H9 (cell line): ENCODE measurements at regions not wholly inside any gene's neighbourhood (a gene's known extent, or its start where the extent isn't known, plus 50 kb on each side); places are given as distances from the start of the nearest gene placed in this dataset.

ENCODE experiments used
- DNase-seq: peaks from one replicate; pipeline ENCODE4 v3.0.0-alpha.2; 2017
- H2AFZ ChIP-seq: one replicate; pipeline ENCODE4 v1.6.1; 2013; ENCODE audit warnings: mild to moderate bottlenecking, low read length, control low read depth, moderate library complexity
- H2AK5ac ChIP-seq: 2 replicates; pipeline ENCODE4 v1.6.1; 2013; ENCODE audit warnings: low read length, control low read depth, mixed read lengths; ENCODE audit not compliant: insufficient read length
- H2BK120ac ChIP-seq: one replicate; pipeline ENCODE4 v1.6.1; 2013; ENCODE audit warnings: low read depth, mild to moderate bottlenecking, low read length, control low read depth, inconsistent platforms; ENCODE audit not compliant: poor library complexity, severe bottlenecking
- H2BK12ac ChIP-seq: 2 replicates; pipeline ENCODE4 v1.6.1; 2013; ENCODE audit warnings: low read length, control low read depth, mixed read lengths, low read depth; ENCODE audit not compliant: insufficient read length
- H2BK15ac ChIP-seq: 2 replicates; pipeline ENCODE4 v1.6.1; 2013; ENCODE audit warnings: low read depth, low read length, control low read depth
- H2BK20ac ChIP-seq: one replicate; pipeline ENCODE4 v1.6.1; 2013; ENCODE audit warnings: low read depth, mild to moderate bottlenecking, low read length, control low read depth, inconsistent platforms; ENCODE audit not compliant: poor library complexity, severe bottlenecking
- H2BK5ac ChIP-seq: 2 replicates; pipeline ENCODE4 v1.6.1; 2013; ENCODE audit warnings: low read length, control low read depth, mixed read lengths; ENCODE audit not compliant: insufficient read length
- H3K14ac ChIP-seq: 2 replicates; pipeline ENCODE4 v1.6.1; 2013; ENCODE audit warnings: low read length, control low read depth; ENCODE audit not compliant: insufficient read depth
- H3K18ac ChIP-seq: 2 replicates; pipeline ENCODE4 v1.6.1; 2013; ENCODE audit warnings: low read depth, mild to moderate bottlenecking, mixed read lengths, low read length, control low read depth; ENCODE audit not compliant: insufficient read length
- H3K23ac ChIP-seq: 2 replicates; pipeline ENCODE4 v1.6.1; 2013; ENCODE audit warnings: low read length, control low read depth, mixed read lengths, low read depth; ENCODE audit not compliant: insufficient read length
- H3K23me2 ChIP-seq: 2 replicates; pipeline ENCODE4 v1.6.1; 2013; ENCODE audit warnings: low read depth, mild to moderate bottlenecking, mixed read lengths, low read length, control low read depth; ENCODE audit not compliant: insufficient read length, poor library complexity, severe bottlenecking
- H3K27ac ChIP-seq: 2 replicates; pipeline ENCODE4 v1.5.1; 2013; ENCODE audit warnings: low read length, control low read depth, mixed read lengths, low read depth; ENCODE audit not compliant: insufficient read length
- H3K27me3 ChIP-seq: 2 replicates; pipeline ENCODE4 v1.6.1; 2013; ENCODE audit warnings: low read length, control low read depth, inconsistent platforms; ENCODE audit not compliant: insufficient read depth
- H3K4ac ChIP-seq: 2 replicates; pipeline ENCODE4 v1.6.1; 2013; ENCODE audit warnings: low read depth, mild to moderate bottlenecking, control low read depth, inconsistent platforms, low read length, moderate library complexity
- H3K4me1 ChIP-seq: 2 replicates; pipeline ENCODE4 v1.6.1; 2013; ENCODE audit warnings: low read length, control low read depth, inconsistent platforms; ENCODE audit not compliant: insufficient read depth
- H3K4me2 ChIP-seq: 2 replicates; pipeline ENCODE4 v1.6.1; 2013; ENCODE audit warnings: low read length, control low read depth, mixed read lengths; ENCODE audit not compliant: insufficient read length, insufficient read depth
- H3K56ac ChIP-seq: 2 replicates; pipeline ENCODE4 v1.6.1; 2013; ENCODE audit warnings: low read depth, mild to moderate bottlenecking, mixed read lengths, low read length, control low read depth; ENCODE audit not compliant: insufficient read length
- H3K79me1 ChIP-seq: 2 replicates; pipeline ENCODE4 v1.6.1; 2013; ENCODE audit warnings: low read depth, mild to moderate bottlenecking, moderate library complexity, low read length, control low read depth, inconsistent platforms; ENCODE audit not compliant: insufficient read depth, poor library complexity, severe bottlenecking
- H3K79me2 ChIP-seq: 2 replicates; pipeline ENCODE4 v1.6.1; 2013; ENCODE audit warnings: low read length, control low read depth, inconsistent platforms; ENCODE audit not compliant: insufficient read depth
- H3K9ac ChIP-seq: 2 replicates; pipeline ENCODE4 v1.6.1; 2013; ENCODE audit warnings: low read length, control low read depth, mixed read lengths; ENCODE audit not compliant: insufficient read length; ENCODE audit errors: extremely low read depth
- H3K9me3 ChIP-seq: one replicate; pipeline ENCODE4 v1.6.1; 2013; ENCODE audit warnings: low read depth, low read length, inconsistent platforms; ENCODE audit not compliant: control insufficient read depth
- H3T11ph ChIP-seq: one replicate; pipeline ENCODE4 v1.6.1; 2013; ENCODE audit warnings: mild to moderate bottlenecking, low read length, control low read depth, inconsistent platforms
- H4K20me1 ChIP-seq: one replicate; pipeline ENCODE4 v1.6.1; 2013; ENCODE audit not compliant: control insufficient read depth, insufficient read length, insufficient read depth
- H4K5ac ChIP-seq: 2 replicates; pipeline ENCODE4 v1.6.1; 2013; ENCODE audit warnings: low read depth, mild to moderate bottlenecking, mixed read lengths, low read length, control low read depth; ENCODE audit not compliant: insufficient read length
- H4K8ac ChIP-seq: replicated peaks from 2 replicates; pipeline ENCODE4 v1.6.1; 2013; ENCODE audit warnings: low read length, control low read depth, mixed read lengths, low read depth; ENCODE audit not compliant: insufficient read length
- H4K91ac ChIP-seq: 2 replicates; pipeline ENCODE4 v1.6.1; 2013; ENCODE audit warnings: low read depth, mild to moderate bottlenecking, moderate library complexity, mixed read lengths, low read length, control low read depth; ENCODE audit not compliant: insufficient read length
- H3K27ac Mint-ChIP-seq, 3 experiments: 2 replicates in 2 of 3; 3 replicates in 1 of 3; pipeline ENCODE4 v1.8.0; 2020 to 2021; ENCODE audit warnings: mixed read lengths in 3 of 3, mild to moderate bottlenecking in 1 of 3, moderate library complexity in 1 of 3
- H3K27me3 Mint-ChIP-seq: 2 replicates; pipeline ENCODE4 v1.8.0; 2021; ENCODE audit warnings: low read depth, mild to moderate bottlenecking, moderate library complexity, mixed read lengths
- H3K36me3 Mint-ChIP-seq, 3 experiments: 2 replicates in 2 of 3; 3 replicates in 1 of 3; pipeline ENCODE4 v1.8.0; 2020 to 2021; ENCODE audit warnings: low read depth in 3 of 3, mixed read lengths in 3 of 3; ENCODE audit not compliant: insufficient read depth in 1 of 3
- H3K4me1 Mint-ChIP-seq, 2 experiments: 2 replicates each; pipeline ENCODE4 v1.8.0; 2020; ENCODE audit warnings: mixed read lengths in 2 of 2
- H3K4me3 Mint-ChIP-seq, 2 experiments: 2 replicates in 1 of 2; 3 replicates in 1 of 2; pipeline ENCODE4 v1.8.0; 2020 to 2021; ENCODE audit warnings: mild to moderate bottlenecking in 2 of 2, mixed read lengths in 2 of 2, moderate library complexity in 1 of 2
- H3K9me3 Mint-ChIP-seq, 2 experiments: 2 replicates in 1 of 2; 3 replicates in 1 of 2; pipeline ENCODE4 v1.8.0; 2020; ENCODE audit warnings: mild to moderate bottlenecking in 2 of 2, mixed read lengths in 2 of 2, moderate library complexity in 1 of 2
- WGBS: extraction: QIAGEN DNeasy Blood & Tissue Kit; methylation state at CpG from one replicate; pipeline ENCODE4 v1.1.7; 2013; ENCODE audit warnings: missing lambda C conversion rate, low lambda C conversion rate, mixed read lengths; ENCODE audit not compliant: insufficient read length; ENCODE audit errors: extremely low coverage; 5-methylcytosine and 5-hydroxymethylcytosine counted together
- TF ChIP-seq, protein P1 (sequence below): fragments of 200-600 bp; sonication (generic); conservative IDR thresholded peaks from 3 replicates; pipeline ENCODE4 v1.8.0; 2021; ENCODE audit warnings: antibody characterized with exemption, mild to moderate bottlenecking

DNA sequence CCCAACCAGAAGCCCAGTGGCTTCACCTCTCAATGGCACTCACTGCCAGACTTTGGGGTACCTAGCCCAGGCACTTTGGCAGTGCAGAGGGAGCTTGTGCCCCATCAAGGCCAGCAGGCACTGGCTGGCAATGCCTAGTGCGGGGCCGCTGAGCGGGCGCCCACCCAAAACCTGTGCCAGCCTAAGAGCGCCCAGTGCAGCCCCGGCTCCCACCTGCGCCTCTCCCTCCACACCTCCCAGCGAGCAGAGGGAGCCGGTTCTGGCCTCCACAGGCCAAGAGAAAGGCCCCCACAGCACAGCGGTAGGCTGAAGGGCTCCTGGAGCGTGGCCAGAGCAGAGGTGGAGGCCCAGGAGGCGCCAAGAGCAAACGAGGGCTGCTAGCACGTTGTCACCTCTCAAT is 930.8 kb downstream of the IPMK start:
- Histone ChIP-seq H2BK5ac (no peak overlapping the region), H2BK12ac (no peak overlapping the region), H3K4me2 (no peak overlapping the region), H2BK120ac (no peak overlapping the region), H3K79me1 (no peaks in the 10 kb centered on the region), H3K9ac (no peak overlapping the region), H4K91ac (no peak overlapping the region), H3K56ac (no peak overlapping the region), H3K18ac (no peak overlapping the region), H4K20me1 (no peaks in the 10 kb centered on the region), H3K4ac (no peak overlapping the region), H4K5ac (no peak overlapping the region), H3K27me3 (no peaks in the 10 kb centered on the region), H4K8ac (no peak overlapping the region), H3K79me2 (no peaks in the 10 kb centered on the region), H3K23ac (no peak overlapping the region), H3K27ac (no peak overlapping the region), H2BK15ac (no peak overlapping the region), H2BK20ac (no peak overlapping the region), H3K9me3 (no peaks in the 10 kb centered on the region), H3K14ac (no peak overlapping the region), H3K23me2 (no peaks in the 10 kb centered on the region), H3K4me1 (no peaks in the 10 kb centered on the region), H2AK5ac (no peak overlapping the region), H3T11ph (no peak overlapping the region), H2AFZ (no peak overlapping the region)
- no peak overlapping the region for H3K27ac Mint-ChIP-seq
- TF ChIP-seq, protein P1, sequence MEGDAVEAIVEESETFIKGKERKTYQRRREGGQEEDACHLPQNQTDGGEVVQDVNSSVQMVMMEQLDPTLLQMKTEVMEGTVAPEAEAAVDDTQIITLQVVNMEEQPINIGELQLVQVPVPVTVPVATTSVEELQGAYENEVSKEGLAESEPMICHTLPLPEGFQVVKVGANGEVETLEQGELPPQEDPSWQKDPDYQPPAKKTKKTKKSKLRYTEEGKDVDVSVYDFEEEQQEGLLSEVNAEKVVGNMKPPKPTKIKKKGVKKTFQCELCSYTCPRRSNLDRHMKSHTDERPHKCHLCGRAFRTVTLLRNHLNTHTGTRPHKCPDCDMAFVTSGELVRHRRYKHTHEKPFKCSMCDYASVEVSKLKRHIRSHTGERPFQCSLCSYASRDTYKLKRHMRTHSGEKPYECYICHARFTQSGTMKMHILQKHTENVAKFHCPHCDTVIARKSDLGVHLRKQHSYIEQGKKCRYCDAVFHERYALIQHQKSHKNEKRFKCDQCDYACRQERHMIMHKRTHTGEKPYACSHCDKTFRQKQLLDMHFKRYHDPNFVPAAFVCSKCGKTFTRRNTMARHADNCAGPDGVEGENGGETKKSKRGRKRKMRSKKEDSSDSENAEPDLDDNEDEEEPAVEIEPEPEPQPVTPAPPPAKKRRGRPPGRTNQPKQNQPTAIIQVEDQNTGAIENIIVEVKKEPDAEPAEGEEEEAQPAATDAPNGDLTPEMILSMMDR: no peak
- no peaks in the 10 kb centered on the region for H3K4me1 Mint-ChIP-seq
- no peak overlapping the region for H3K4me3 Mint-ChIP-seq
- no peaks in the 10 kb centered on the region for H3K27me3 Mint-ChIP-seq
- peaks cover 0 to 8% (median 5%) of the 10 kb centered on the region in 3 experiments; a peak in 4 of 7 replicates for H3K36me3 Mint-ChIP-seq
- no CpG with 5 or more reads among the region's 14 CpGs for WGBS
- DNase-seq: no peak
- H3K9me3 Mint-ChIP-seq: peaks cover 0 to 9% of the 10 kb centered on the region in 2 experiments; a peak in 4 of 5 replicates
